ENCODE measurements at regions not wholly inside any gene's neighbourhood (a gene's known extent, or its start where the extent isn't known, plus 50 kb on each side); places are given as distances from the start of the nearest gene placed in this dataset.

DNA sequence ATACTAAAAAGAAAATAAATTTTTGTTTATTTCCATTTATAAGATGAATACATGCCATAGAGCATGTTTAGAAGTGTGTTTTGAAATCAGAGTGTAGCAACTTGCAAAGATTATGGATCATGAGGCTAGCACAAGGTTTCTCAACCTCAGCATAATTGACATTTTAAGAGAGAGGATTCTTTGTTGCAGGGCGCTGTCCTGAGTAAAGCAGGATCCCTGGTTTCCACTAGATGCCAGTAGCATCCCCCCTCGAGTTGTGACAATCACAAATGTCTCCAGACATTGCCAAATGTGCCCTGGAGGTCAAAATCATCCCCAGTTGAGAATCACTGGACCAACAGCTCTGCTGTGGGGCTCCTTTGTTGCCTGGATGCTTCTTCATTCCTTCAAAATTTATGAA lies 128.5 kb upstream of the RBMS3 start:
- no peak overlapping the region for H3K9ac ChIP-seq (ENCODE audit: low read length)
- no peaks in the 10 kb centered on the region for H3K79me2 ChIP-seq (ENCODE audit: insufficient read depth, low read length)
- no peak for TF ChIP-seq CTCF (IDR thresholded peaks at IDR 0.05; ENCODE audit: insufficient read depth, low read length, poor library complexity, severe bottlenecking)
- TF ChIP-seq EZH2phosphoT487 (conservative IDR thresholded peaks at IDR 0.05; ENCODE audit: low read length): no peak
- H3K9me2 ChIP-seq (replicated peaks; ENCODE audit: insufficient read depth, low read length): no peaks in the 10 kb centered on the region
- no peak overlapping the region for H2AFZ ChIP-seq (ENCODE audit: low read depth, low read length, severe bottlenecking)
- no peaks in the 10 kb centered on the region for H3K36me3 ChIP-seq (ENCODE audit: low read length)
- no peak overlapping the region for H3K4me2 ChIP-seq (ENCODE audit: low read depth, low read length, poor library complexity, severe bottlenecking)
- H3K27me3 ChIP-seq (ENCODE audit: low read length): no peaks in the 10 kb centered on the region
- no peak overlapping the region for H3K4me3 ChIP-seq (ENCODE audit: insufficient read depth, low read length, poor library complexity, severe bottlenecking)
- no peak overlapping the region for H3K27ac ChIP-seq (ENCODE audit: low read depth, low read length)
- no peaks in the 10 kb centered on the region for H4K20me1 ChIP-seq (ENCODE audit: low read depth, low read length)
- no peaks in the 10 kb centered on the region for H3K9me3 ChIP-seq (ENCODE audit: insufficient read depth, low read length)
- H3F3A ChIP-seq (ENCODE audit: insufficient read depth): no peaks in the 10 kb centered on the region

DNA sequence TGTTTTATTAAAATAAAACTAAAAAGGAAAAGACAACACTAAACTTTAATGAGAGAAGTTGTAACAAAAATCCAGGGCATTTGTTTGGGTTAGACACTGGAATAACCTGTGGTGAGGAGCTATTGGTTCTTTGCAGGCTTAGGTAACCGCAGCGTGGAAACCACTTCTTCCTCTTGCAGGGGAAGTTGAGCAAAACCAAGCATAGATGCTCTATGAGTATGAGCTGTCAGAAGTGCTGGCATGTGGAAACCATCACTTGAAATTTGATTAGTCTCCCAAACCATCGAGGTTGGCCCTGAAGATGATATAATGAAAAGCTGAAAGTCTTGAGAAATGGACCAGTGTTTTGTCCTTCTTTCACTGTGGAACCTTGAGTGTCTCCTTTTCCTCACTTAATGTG lies 127.1 kb upstream of the RBMS3 start:
- Histone ChIP-seq H3K9ac (ENCODE audit: low read length) (no peak overlapping the region), H3K27me3 (ENCODE audit: low read length) (no peaks in the 10 kb centered on the region), H3K4me2 (ENCODE audit: low read depth, low read length, poor library complexity, severe bottlenecking) (no peak overlapping the region), H3F3A (ENCODE audit: insufficient read depth) (no peaks in the 10 kb centered on the region), H3K9me2 (replicated peaks; ENCODE audit: insufficient read depth, low read length) (no peaks in the 10 kb centered on the region), H4K20me1 (ENCODE audit: low read depth, low read length) (no peaks in the 10 kb centered on the region), H3K4me3 (ENCODE audit: insufficient read depth, low read length, poor library complexity, severe bottlenecking) (no peak overlapping the region), H3K9me3 (ENCODE audit: insufficient read depth, low read length) (no peaks in the 10 kb centered on the region), H3K36me3 (ENCODE audit: low read length) (no peaks in the 10 kb centered on the region), H2AFZ (ENCODE audit: low read depth, low read length, severe bottlenecking) (no peak overlapping the region), H3K79me2 (ENCODE audit: insufficient read depth, low read length) (no peaks in the 10 kb centered on the region), H3K27ac (ENCODE audit: low read depth, low read length) (no peak overlapping the region)
- no peak for TF ChIP-seq EZH2phosphoT487 (conservative IDR thresholded peaks at IDR 0.05; ENCODE audit: low read length)
- TF ChIP-seq CTCF (IDR thresholded peaks at IDR 0.05; ENCODE audit: insufficient read depth, low read length, poor library complexity, severe bottlenecking): no peak

DNA sequence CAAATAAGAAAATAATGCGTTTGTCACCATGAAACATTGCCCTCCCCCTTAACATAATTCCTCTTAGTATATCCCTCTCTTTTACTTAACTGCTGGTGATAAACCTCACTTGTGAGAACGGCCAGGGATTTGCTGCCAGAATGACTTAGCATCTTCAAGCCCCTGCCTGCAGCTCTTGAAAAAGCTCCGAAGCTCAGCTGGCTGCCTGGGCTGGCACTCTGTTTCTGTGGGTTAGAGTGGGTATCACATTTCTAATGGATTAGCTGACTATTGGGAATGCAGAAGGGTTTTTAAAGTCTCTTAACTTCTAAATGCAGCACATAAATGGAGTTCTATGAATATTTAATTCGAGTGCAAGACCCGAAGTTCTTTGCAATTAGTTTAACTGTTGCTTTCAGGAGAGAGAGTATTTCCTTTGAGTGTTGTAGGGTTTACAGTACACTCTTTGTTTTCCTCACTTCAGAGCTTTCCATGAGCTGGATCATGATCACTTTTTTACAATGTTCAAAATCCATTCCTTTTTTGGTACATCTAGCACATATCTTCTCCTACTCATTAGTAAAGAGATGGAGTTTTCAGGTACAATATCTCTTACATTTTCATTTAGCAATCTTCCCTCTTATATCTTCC lies 124.7 kb upstream of the RBMS3 start:
- H3K4me3 ChIP-seq (ENCODE audit: insufficient read depth, low read length, poor library complexity, severe bottlenecking): no peak overlapping the region

More for the DNA sequence above, 124.7 kb upstream of the RBMS3 start:
- TF ChIP-seq CTCF (IDR thresholded peaks at IDR 0.05; ENCODE audit: insufficient read depth, low read length, poor library complexity, severe bottlenecking) (no peak), EZH2phosphoT487 (conservative IDR thresholded peaks at IDR 0.05; ENCODE audit: low read length) (no peak)
- no peaks in the 10 kb centered on the region for H3K9me3 ChIP-seq (ENCODE audit: insufficient read depth, low read length)
- H3K9me2 ChIP-seq (replicated peaks; ENCODE audit: insufficient read depth, low read length): no peaks in the 10 kb centered on the region
- no peaks in the 10 kb centered on the region for H3K27me3 ChIP-seq (ENCODE audit: low read length)
- H2AFZ ChIP-seq (ENCODE audit: low read depth, low read length, severe bottlenecking): no peak overlapping the region
- H3K9ac ChIP-seq (ENCODE audit: low read length): no peak overlapping the region
- no peaks in the 10 kb centered on the region for H3F3A ChIP-seq (ENCODE audit: insufficient read depth)
- no peaks in the 10 kb centered on the region for H3K79me2 ChIP-seq (ENCODE audit: insufficient read depth, low read length)
- no peak overlapping the region for H3K27ac ChIP-seq (ENCODE audit: low read depth, low read length)
- no peaks in the 10 kb centered on the region for H3K36me3 ChIP-seq (ENCODE audit: low read length)
- no peak overlapping the region for H3K4me2 ChIP-seq (ENCODE audit: low read depth, low read length, poor library complexity, severe bottlenecking)
- no peaks in the 10 kb centered on the region for H4K20me1 ChIP-seq (ENCODE audit: low read depth, low read length)
